ENCODE measurements at regions not wholly inside any gene's neighbourhood (a gene's known extent, or its start where the extent isn't known, plus 50 kb on each side); places are given as distances from the start of the nearest gene placed in this dataset.
A peak's percentile ranks its signal among the peaks of the same experiment; 100 is the strongest.

DNA sequence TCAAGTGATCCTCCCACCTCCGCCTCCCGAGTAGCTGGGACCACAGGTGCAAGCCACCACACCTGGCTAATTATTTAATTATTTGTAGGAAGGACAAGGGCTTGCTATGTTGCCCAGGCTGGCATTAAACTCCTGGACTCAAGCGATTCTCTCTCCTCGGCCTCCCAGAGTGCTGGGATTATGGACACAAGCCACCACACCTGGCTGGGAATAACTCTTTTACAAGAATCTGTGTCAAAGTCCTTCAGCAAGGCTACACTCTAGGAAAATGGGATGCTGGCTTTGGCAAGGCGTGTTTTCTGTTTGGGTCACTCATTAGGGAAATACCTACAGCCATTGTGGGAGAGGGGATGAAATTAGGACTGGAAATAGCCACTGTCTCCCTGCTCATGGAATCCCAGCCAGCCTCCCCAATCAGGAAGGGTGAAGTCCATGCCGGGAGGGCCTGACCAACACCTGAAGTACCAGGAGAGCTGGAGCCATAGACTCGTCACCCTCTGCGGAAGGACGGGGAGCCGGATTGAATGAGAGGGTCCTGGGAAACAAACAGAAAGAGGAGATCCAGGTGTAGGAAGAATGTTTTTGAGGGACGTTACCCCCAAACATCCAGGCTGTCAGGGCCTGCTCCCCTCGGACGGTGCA lies 72.2 kb upstream of the MYL10 start:
- no peak for TF ChIP-seq EZH2 (IDR thresholded peaks at IDR 0.05; ENCODE audit: low read length, missing control alignments)
- no peak for TF ChIP-seq CTCF (conservative IDR thresholded peaks at IDR 0.05 in 1 of 2, IDR thresholded peaks at IDR 0.05 in 1 of 2; ENCODE audit: low read depth in 1 of 2, low read length in 2 of 2)
- H3K79me2 ChIP-seq (ENCODE audit: control insufficient read depth, insufficient read depth, low read length): no peaks in the 10 kb centered on the region
- H3K9ac ChIP-seq (ENCODE audit: insufficient read depth, low read length): no peak overlapping the region
- H3K36me3 ChIP-seq (ENCODE audit: control insufficient read depth, insufficient read depth, low read length): no peaks in the 10 kb centered on the region
- no peak overlapping the region for H3K4me2 ChIP-seq (ENCODE audit: extremely low read depth, insufficient read depth, low read length)
- no peaks in the 10 kb centered on the region for H3K27me3 ChIP-seq (ENCODE audit: control insufficient read depth, insufficient read depth, low read length)
- no peak overlapping the region for H2AFZ ChIP-seq (ENCODE audit: low read length)
- no peaks in the 10 kb centered on the region for H3K9me3 ChIP-seq (ENCODE audit: control insufficient read depth, insufficient read depth, low read depth, low read length)
- no peak overlapping the region for H3K4me3 ChIP-seq (replicated peaks in 1 of 4; ENCODE audit: control extremely low read depth in 1 of 4, insufficient read depth in 1 of 4, low read depth in 3 of 4, low read length in 4 of 4)
- no peak overlapping the region for H3K27ac ChIP-seq (ENCODE audit: insufficient read depth, low read length)
- H4K20me1 ChIP-seq (ENCODE audit: control insufficient read depth, extremely low read depth, insufficient read depth, low read length): no peaks in the 10 kb centered on the region
- no peak for DNase-seq (ENCODE audit: low read depth in 2 of 2)
- no peaks in the 10 kb centered on the region for H3K4me1 ChIP-seq (ENCODE audit: control insufficient read depth, extremely low read depth, insufficient read depth, low read length)

DNA sequence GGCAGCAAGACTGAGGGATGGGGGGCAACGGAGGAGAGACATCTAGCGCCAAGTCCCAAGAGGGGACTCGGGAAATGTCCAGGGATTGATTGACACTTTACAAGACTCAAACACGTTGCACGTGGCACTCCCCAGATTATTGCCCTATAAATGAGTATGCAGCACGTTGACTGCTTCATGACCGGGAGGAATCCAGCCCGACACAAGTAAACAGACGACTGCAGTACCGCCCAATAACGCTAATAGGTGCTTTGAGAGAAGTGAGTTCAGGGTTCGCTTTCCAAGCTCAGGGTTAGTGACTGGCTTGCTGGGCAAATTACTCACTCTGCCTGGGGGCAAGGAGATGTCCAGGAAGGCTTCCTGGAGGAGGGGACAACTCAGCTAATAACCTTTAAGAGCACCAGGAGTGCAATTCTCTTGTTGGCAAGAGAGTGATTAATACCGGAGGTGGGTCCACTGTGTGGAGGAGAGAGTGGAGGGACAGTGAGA lies 73.3 kb upstream of the MYL10 start:
- no peaks in the 10 kb centered on the region for H3K36me3 ChIP-seq (ENCODE audit: control insufficient read depth, insufficient read depth, low read length)
- no peaks in the 10 kb centered on the region for H3K4me1 ChIP-seq (ENCODE audit: control insufficient read depth, extremely low read depth, insufficient read depth, low read length)
- H3K79me2 ChIP-seq (ENCODE audit: control insufficient read depth, insufficient read depth, low read length): no peaks in the 10 kb centered on the region
- peaks cover 7% of the 10 kb centered on the region for H3K27me3 ChIP-seq (ENCODE audit: control insufficient read depth, insufficient read depth, low read length)
- H3K27ac ChIP-seq (ENCODE audit: insufficient read depth, low read length): no peak overlapping the region
- no peaks in the 10 kb centered on the region for H4K20me1 ChIP-seq (ENCODE audit: control insufficient read depth, extremely low read depth, insufficient read depth, low read length)
- H3K9ac ChIP-seq (ENCODE audit: insufficient read depth, low read length): no peak overlapping the region
- no peaks in the 10 kb centered on the region for H3K9me3 ChIP-seq (ENCODE audit: control insufficient read depth, insufficient read depth, low read depth, low read length)
- H3K4me2 ChIP-seq (ENCODE audit: extremely low read depth, insufficient read depth, low read length): no peak overlapping the region
- no peak for DNase-seq (ENCODE audit: low read depth in 2 of 2)
- no peak overlapping the region for H2AFZ ChIP-seq (ENCODE audit: low read length)
- H3K4me3 ChIP-seq (replicated peaks in 1 of 4; ENCODE audit: control extremely low read depth in 1 of 4, insufficient read depth in 1 of 4, low read depth in 3 of 4, low read length in 4 of 4): no peak overlapping the region
- TF ChIP-seq CTCF (conservative IDR thresholded peaks at IDR 0.05 in 1 of 2, IDR thresholded peaks at IDR 0.05 in 1 of 2; ENCODE audit: low read depth in 1 of 2, low read length in 2 of 2) (no peak), EZH2 (IDR thresholded peaks at IDR 0.05; ENCODE audit: low read length, missing control alignments) (no peak)

DNA sequence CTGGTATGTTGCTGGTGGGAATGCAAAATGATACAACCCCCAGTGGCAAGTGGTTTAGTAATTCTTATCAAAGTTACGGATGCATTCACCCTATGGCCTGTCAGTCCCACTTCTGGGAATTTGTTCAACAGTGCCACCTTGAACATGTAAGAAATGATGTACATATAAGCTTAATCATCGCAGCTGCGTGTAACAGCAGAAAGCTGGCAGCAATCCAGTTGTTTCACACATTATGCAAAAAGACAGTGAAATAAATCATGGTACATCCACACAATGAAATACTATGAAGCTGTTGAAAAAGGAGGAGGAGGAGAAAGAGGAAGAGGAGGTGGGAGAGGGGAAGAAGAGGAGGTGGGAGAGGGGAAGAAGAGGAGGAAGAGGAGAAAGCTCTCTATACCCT lies 76.2 kb upstream of the MYL10 start:
- peaks cover 8% of the 10 kb centered on the region for H3K27me3 ChIP-seq (ENCODE audit: control insufficient read depth, insufficient read depth, low read length)
- H4K20me1 ChIP-seq (ENCODE audit: control insufficient read depth, extremely low read depth, insufficient read depth, low read length): no peaks in the 10 kb centered on the region
- DNase-seq (ENCODE audit: low read depth in 2 of 2): peak in 1 of 2 donors; percentile 9
- H3K4me2 ChIP-seq (ENCODE audit: extremely low read depth, insufficient read depth, low read length): no peak overlapping the region
- H3K9ac ChIP-seq (ENCODE audit: insufficient read depth, low read length): no peak overlapping the region
- no peaks in the 10 kb centered on the region for H3K9me3 ChIP-seq (ENCODE audit: control insufficient read depth, insufficient read depth, low read depth, low read length)
- TF ChIP-seq EZH2 (IDR thresholded peaks at IDR 0.05; ENCODE audit: low read length, missing control alignments): no peak
- TF ChIP-seq CTCF (conservative IDR thresholded peaks at IDR 0.05 in 1 of 2, IDR thresholded peaks at IDR 0.05 in 1 of 2; ENCODE audit: low read depth in 1 of 2, low read length in 2 of 2): no peak
- H3K79me2 ChIP-seq (ENCODE audit: control insufficient read depth, insufficient read depth, low read length): no peaks in the 10 kb centered on the region
- no peak overlapping the region for H3K27ac ChIP-seq (ENCODE audit: insufficient read depth, low read length)
- H3K4me3 ChIP-seq (replicated peaks in 1 of 4; ENCODE audit: control extremely low read depth in 1 of 4, insufficient read depth in 1 of 4, low read depth in 3 of 4, low read length in 4 of 4): no peak overlapping the region
- H2AFZ ChIP-seq (ENCODE audit: low read length): no peak overlapping the region
- no peaks in the 10 kb centered on the region for H3K36me3 ChIP-seq (ENCODE audit: control insufficient read depth, insufficient read depth, low read length)
- H3K4me1 ChIP-seq (ENCODE audit: control insufficient read depth, extremely low read depth, insufficient read depth, low read length): no peaks in the 10 kb centered on the region
